Neural crest cell (in vitro differentiated cells): ENCODE measurements at regions not wholly inside any gene's neighbourhood (a gene's known extent, or its start where the extent isn't known, plus 50 kb on each side); places are given as distances from the start of the nearest gene placed in this dataset.

ENCODE experiments used
- DNase-seq: peaks from one replicate; pipeline ENCODE4 v3.0.0; 2021; ENCODE audit warnings: low read depth, mixed read lengths, low spot score
- H3K27ac Mint-ChIP-seq: one replicate; pipeline ENCODE4 v1.8.0; 2021; ENCODE audit warnings: mild to moderate bottlenecking, mixed read lengths; ENCODE audit not compliant: unreplicated experiment
- H3K27me3 Mint-ChIP-seq: 2 replicates; pipeline ENCODE4 v1.8.0; 2021; ENCODE audit warnings: low read depth, mild to moderate bottlenecking, mixed read lengths
- H3K36me3 Mint-ChIP-seq: 2 replicates; pipeline ENCODE4 v1.8.0; 2021; ENCODE audit warnings: low read depth, mild to moderate bottlenecking, mixed read lengths
- H3K4me1 Mint-ChIP-seq: 2 replicates; pipeline ENCODE4 v1.8.0; 2021; ENCODE audit warnings: mixed read lengths
- H3K4me3 Mint-ChIP-seq: one replicate; pipeline ENCODE4 v1.8.0; 2021; ENCODE audit warnings: mild to moderate bottlenecking, mixed read lengths
- H3K9me3 Mint-ChIP-seq: 2 replicates; pipeline ENCODE4 v1.8.0; 2021; ENCODE audit warnings: mixed read lengths
- TF ChIP-seq, protein P1 (sequence below): fragments of 200-600 bp; sonication (generic); conservative IDR thresholded peaks from 2 replicates; pipeline ENCODE4 v1.5.0; 2021; ENCODE audit warnings: antibody characterized with exemption, mild to moderate bottlenecking

DNA sequence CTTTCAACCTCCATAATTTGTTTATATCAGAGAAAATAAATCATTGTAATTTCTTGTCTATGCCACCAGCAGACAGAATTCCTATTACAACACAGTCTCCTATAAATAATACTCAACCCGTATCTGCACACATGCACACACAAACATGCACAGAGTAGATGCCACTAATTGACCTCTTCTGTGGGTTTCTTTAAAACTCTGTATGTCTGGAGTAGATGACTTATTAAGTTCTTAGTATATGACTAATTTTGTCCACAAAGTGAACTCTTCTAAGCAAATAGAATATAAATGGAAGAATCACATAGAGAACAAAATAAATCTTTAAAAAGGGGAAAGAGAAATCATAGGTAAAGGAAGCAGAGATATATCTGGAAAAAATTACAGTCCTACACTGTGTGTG, 452.3 kb downstream of the MTRR start:
- H3K27ac Mint-ChIP-seq: no peak overlapping the region
- no peaks in the 10 kb centered on the region for H3K4me1 Mint-ChIP-seq
- H3K27me3 Mint-ChIP-seq: no peaks in the 10 kb centered on the region
- no peaks in the 10 kb centered on the region for H3K36me3 Mint-ChIP-seq
- TF ChIP-seq, protein P1, sequence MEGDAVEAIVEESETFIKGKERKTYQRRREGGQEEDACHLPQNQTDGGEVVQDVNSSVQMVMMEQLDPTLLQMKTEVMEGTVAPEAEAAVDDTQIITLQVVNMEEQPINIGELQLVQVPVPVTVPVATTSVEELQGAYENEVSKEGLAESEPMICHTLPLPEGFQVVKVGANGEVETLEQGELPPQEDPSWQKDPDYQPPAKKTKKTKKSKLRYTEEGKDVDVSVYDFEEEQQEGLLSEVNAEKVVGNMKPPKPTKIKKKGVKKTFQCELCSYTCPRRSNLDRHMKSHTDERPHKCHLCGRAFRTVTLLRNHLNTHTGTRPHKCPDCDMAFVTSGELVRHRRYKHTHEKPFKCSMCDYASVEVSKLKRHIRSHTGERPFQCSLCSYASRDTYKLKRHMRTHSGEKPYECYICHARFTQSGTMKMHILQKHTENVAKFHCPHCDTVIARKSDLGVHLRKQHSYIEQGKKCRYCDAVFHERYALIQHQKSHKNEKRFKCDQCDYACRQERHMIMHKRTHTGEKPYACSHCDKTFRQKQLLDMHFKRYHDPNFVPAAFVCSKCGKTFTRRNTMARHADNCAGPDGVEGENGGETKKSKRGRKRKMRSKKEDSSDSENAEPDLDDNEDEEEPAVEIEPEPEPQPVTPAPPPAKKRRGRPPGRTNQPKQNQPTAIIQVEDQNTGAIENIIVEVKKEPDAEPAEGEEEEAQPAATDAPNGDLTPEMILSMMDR: no peak
- DNase-seq: no peak
- H3K9me3 Mint-ChIP-seq: no peaks in the 10 kb centered on the region
- H3K4me3 Mint-ChIP-seq: no peak overlapping the region

DNA sequence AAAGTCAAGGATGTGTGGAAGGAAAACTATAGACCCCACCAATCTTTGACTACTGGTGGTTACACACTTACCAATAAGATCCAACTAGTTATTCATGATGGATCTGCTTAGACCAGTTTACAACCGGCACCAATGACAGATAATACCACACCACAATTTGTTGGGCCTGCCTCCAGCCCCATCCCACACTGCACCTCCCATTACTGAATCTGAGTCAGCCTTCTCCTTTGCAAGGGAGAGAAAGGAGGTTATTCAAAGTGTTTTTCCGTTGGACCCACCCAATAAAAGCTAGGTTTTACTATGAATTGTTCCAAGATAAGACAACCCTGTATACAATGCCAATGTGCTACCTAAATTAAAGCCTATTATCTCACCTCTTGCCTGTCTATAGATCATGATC, 453.5 kb downstream of the MTRR start:
- no peaks in the 10 kb centered on the region for H3K27me3 Mint-ChIP-seq
- no peaks in the 10 kb centered on the region for H3K9me3 Mint-ChIP-seq
- H3K36me3 Mint-ChIP-seq: no peaks in the 10 kb centered on the region
- DNase-seq: no peak
- no peak overlapping the region for H3K27ac Mint-ChIP-seq
- H3K4me3 Mint-ChIP-seq: no peak overlapping the region
- no peaks in the 10 kb centered on the region for H3K4me1 Mint-ChIP-seq
- TF ChIP-seq, protein P1: no peak

DNA sequence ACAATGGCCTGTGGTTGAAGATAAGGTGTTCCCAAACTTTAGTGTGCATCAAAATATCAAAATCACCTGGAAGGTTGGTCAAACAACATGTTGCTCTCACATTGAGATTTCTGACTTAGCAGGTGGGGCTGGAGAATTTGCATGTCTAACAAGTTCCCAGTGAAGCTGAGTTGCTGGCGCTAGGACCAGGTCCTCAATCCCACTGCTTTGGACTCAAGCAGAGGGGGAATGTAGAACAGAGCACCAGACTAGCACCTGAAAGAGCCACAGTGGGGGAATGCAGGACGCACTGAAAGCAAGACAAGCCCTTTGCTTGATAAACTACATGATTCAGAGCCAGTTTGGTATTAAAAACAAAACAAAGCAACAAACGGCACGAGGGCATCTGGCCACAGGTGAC, 458.1 kb downstream of the MTRR start:
- DNase-seq: no peak
- H3K4me1 Mint-ChIP-seq: peaks cover under 1% of the 10 kb centered on the region
- no peak overlapping the region for H3K4me3 Mint-ChIP-seq
- no peak overlapping the region for H3K27ac Mint-ChIP-seq
- TF ChIP-seq, protein P1: no peak
- no peaks in the 10 kb centered on the region for H3K27me3 Mint-ChIP-seq
- no peaks in the 10 kb centered on the region for H3K9me3 Mint-ChIP-seq
- H3K36me3 Mint-ChIP-seq: no peaks in the 10 kb centered on the region

DNA sequence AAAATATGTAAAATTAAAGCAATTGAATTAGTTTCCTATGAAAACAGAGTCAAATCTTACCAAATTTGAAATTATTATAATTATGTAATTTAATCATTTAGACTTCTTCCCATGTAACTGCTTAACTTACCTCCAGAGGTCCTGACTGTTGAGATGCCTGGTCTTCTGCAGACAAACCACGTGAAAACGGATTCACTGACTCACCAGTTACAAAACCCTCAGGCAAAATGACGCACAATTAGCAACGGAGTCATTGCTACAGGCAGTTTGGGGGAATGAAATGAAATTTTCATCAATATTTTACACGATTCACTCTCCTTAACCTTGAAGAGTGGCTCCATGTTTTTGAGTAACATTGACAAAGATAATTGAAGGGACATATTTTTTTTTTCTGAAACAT, 460.8 kb downstream of the MTRR start:
- no peak overlapping the region for H3K27ac Mint-ChIP-seq
- peaks cover 3% of the 10 kb centered on the region for H3K4me1 Mint-ChIP-seq
- DNase-seq: no peak
- TF ChIP-seq, protein P1: no peak
- H3K4me3 Mint-ChIP-seq: no peak overlapping the region
- no peaks in the 10 kb centered on the region for H3K36me3 Mint-ChIP-seq
- no peaks in the 10 kb centered on the region for H3K27me3 Mint-ChIP-seq
- no peaks in the 10 kb centered on the region for H3K9me3 Mint-ChIP-seq

DNA sequence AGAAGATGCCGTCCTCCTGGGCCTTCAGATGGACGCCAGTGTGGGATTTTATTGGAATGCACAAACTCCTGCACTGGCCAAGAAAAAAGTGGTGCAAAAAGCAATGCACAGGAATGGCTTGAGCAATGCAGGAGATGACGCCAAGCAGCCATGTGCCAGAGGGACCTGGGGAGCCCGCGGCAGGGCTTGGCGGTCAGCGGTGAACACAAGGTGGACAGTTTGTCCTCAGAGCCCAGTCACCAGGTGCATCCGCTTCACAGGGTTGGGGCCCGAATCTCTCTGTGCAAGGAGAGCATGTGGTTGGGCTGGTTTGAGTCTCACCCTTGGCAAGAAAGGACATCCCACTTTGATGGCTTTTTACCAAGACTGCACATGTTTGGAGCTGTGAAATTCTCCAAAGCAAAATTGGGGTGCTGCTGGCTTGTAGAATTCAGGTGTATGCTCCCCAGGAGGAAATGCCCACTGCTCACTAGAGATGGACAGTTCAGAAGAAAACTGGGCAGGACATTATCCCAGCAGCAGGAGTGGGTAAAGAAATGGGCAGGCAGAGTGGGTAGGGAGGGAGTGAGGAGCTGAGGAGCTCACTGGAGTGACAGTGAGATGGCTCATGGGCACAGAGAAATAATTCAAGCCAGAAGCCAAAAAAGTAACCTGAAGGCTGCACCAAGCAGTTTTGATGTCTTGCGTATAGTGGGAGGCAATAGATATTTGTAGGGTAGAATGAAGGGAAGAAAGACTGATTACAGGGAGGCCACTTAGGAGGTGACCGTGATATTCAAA, 463.9 kb downstream of the MTRR start:
- TF ChIP-seq, protein P1: no peak
- Mint-ChIP-seq H3K4me1 (peaks cover 3% of the 10 kb centered on the region), H3K36me3 (no peaks in the 10 kb centered on the region), H3K9me3 (no peaks in the 10 kb centered on the region), H3K4me3 (no peak overlapping the region), H3K27ac (no peak overlapping the region), H3K27me3 (no peaks in the 10 kb centered on the region)
- DNase-seq: no peak
